PC-9 (cell line): ENCODE measurements at regions not wholly inside any gene's neighbourhood (a gene's known extent, or its start where the extent isn't known, plus 50 kb on each side); places are given as distances from the start of the nearest gene placed in this dataset.

Source experiments
- EZH2 ChIP-seq: fragments of 200-600 bp; sonication (generic); IDR thresholded peaks from 2 replicates; pipeline ENCODE4 v1.8.0; 2017; ENCODE audit warnings: antibody characterized with exemption, low read depth
- TF ChIP-seq, protein P1 (sequence below): fragments of 200-600 bp; sonication (generic); conservative IDR thresholded peaks from 2 replicates; pipeline ENCODE4 v1.6.1; 2017; ENCODE audit warnings: mixed run types, antibody characterized with exemption, mild to moderate bottlenecking, moderate library complexity

DNA sequence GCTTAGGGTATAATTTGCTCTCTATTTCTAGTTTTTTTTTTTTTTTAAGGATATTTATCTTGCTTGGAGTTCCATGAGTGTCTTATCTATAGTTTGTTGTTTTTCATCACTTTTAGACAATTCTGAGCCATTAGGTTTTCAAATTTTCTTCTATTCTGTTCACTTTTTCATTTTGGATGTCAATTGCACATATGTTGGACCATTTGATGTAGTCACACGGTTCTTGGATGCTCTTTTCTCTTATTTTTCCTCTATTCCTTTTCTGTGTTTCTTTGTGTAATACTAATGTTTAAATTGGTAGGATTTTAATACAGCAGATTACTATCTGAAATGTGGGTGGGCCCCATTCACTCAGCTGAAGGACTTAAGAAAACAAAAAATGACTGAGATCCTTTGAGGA lies 292.6 kb downstream of the CALCRL start:
- TF ChIP-seq, protein P1, sequence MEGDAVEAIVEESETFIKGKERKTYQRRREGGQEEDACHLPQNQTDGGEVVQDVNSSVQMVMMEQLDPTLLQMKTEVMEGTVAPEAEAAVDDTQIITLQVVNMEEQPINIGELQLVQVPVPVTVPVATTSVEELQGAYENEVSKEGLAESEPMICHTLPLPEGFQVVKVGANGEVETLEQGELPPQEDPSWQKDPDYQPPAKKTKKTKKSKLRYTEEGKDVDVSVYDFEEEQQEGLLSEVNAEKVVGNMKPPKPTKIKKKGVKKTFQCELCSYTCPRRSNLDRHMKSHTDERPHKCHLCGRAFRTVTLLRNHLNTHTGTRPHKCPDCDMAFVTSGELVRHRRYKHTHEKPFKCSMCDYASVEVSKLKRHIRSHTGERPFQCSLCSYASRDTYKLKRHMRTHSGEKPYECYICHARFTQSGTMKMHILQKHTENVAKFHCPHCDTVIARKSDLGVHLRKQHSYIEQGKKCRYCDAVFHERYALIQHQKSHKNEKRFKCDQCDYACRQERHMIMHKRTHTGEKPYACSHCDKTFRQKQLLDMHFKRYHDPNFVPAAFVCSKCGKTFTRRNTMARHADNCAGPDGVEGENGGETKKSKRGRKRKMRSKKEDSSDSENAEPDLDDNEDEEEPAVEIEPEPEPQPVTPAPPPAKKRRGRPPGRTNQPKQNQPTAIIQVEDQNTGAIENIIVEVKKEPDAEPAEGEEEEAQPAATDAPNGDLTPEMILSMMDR = no peak
- TF ChIP-seq EZH2 = no peak
